ENCODE measurements at regions not wholly inside any gene's neighbourhood (a gene's known extent, or its start where the extent isn't known, plus 50 kb on each side); places are given as distances from the start of the nearest gene placed in this dataset.
"Not testable (repeated sequence)": the region's sequence is repeated elsewhere in the genome, so short reads cannot be mapped to it uniquely, and the experiment has no call there.

DNA sequence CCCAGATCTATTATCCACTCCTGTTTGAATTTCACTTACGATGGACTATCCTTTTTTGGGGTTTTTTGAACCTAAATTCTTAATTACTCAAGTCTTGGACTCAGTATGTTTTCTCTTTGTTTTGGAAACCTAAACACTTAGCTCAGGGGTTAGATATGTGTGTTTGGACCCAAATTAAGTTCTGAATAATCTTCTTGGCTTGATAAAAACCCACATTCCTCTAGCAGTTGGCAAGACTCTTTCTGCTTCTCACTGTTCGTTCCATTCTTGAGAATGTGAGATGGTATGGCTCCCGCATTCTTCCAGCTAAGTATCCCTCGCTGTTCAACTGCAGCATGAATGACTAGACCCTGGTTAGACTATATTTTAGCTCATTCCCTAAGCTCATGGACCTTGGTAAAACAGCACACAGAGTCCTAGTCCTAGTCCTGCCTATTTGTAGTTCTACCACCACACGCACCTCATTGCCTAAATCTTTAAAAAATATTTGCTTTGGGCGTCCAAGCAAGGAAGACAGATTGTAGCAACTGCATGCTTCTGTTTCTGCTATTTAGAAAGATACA lies 860.0 kb downstream of the RPS29 start:
- Mint-ChIP-seq H3K27me3 (ENCODE audit: low read depth in 3 of 3) (peaks cover 0 to 2% (median 0%) of the 10 kb centered on the region in 3 donors), H3K4me3 (no peak overlapping the region), H3K27ac (no peak overlapping the region), H3K9me3 (peaks cover 0 to 34% (median 6%) of the 10 kb centered on the region in 6 donors), H3K36me3 (no peaks in the 10 kb centered on the region), H3K4me1 (no peaks in the 10 kb centered on the region)
- DNase-seq, result no peak

GRCh38 chr14:48725051-48725734 lies 861.0 kb downstream of the RPS29 start:
- Mint-ChIP-seq H3K9me3 (peaks cover 0 to 34% (median 5%) of the 10 kb centered on the region in 6 donors), H3K27ac (no peak overlapping the region), H3K36me3 (no peaks in the 10 kb centered on the region), H3K4me3 (no peak overlapping the region), H3K27me3 (ENCODE audit: low read depth in 3 of 3) (peaks cover 0 to 2% (median 0%) of the 10 kb centered on the region in 3 donors), H3K4me1 (no peaks in the 10 kb centered on the region)
- DNase-seq, result no peak

DNA sequence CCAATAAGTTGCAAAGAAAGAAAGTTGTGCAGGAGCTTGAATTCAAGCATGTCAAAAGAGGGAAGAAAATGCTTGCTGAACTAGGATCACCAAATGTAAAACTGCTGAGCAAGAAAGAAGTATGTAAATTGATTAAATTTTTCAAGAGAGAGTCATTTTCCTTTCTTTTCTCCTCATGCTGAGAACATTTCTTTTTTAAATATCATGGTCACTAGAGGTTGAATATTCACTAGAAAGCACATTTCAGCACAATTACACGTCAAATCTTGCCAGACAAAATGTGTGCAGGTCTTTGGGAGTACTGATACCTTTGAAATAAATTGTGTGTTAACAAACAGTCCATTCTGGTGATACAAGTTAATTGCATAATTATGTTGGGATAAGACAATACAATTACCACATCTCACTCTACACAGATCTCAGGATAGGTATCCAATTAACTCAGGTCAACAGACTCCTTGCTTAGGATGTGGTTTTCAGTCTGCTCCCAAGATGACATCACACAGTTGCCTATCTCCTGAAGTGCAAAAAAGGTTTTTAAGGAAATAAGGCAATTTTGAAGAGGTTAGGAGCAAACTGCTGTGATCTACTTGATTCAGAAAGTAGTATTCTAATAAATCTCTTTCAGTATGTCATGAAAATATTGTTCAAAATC lies 862.2 kb downstream of the RPS29 start:
- no peak for DNase-seq
- H3K4me1 Mint-ChIP-seq, result no peaks in the 10 kb centered on the region
- H3K27me3 Mint-ChIP-seq (ENCODE audit: low read depth in 3 of 3), result peaks cover 0 to 2% (median 1%) of the 10 kb centered on the region in 3 donors
- peaks cover 0 to 29% (median 5%) of the 10 kb centered on the region in 6 donors for H3K9me3 Mint-ChIP-seq
- no peaks in the 10 kb centered on the region for H3K36me3 Mint-ChIP-seq
- no peak overlapping the region for H3K4me3 Mint-ChIP-seq
- no peak overlapping the region for H3K27ac Mint-ChIP-seq

DNA sequence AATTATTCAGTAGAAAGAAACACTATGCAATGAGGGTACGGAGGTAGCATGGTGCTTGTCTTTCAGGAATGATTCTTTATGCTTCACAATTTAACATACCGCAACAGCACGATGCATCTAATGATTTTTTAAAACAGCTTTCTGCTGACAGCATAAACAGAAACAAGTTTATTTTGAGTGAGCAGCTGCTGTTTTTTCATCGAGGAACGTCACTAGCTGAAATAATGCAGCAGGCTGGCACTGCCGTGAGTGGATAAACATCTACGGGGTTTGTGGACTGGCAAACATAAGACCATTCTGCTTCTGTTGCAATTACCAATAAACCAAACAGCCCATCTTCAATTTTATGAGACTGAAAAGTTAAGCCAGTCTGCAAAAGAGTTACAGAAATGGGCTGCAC lies 871.8 kb downstream of the RPS29 start:
- Mint-ChIP-seq H3K4me3 (no peak overlapping the region), H3K4me1 (no peaks in the 10 kb centered on the region), H3K36me3 (no peaks in the 10 kb centered on the region), H3K27me3 (ENCODE audit: low read depth in 3 of 3) (no peaks in the 10 kb centered on the region), H3K9me3 (peaks cover 0 to 21% (median 6%) of the 10 kb centered on the region in 6 donors), H3K27ac (no peak overlapping the region)
- DNase-seq, result no peak

- H3K27ac Mint-ChIP-seq, result no peak overlapping the region
- H3K4me3 Mint-ChIP-seq, result no peak overlapping the region
- no peaks in the 10 kb centered on the region for H3K4me1 Mint-ChIP-seq
- H3K27me3 Mint-ChIP-seq (ENCODE audit: low read depth in 3 of 3), result no peaks in the 10 kb centered on the region
- DNase-seq, result no peak
- peaks cover 0 to 22% (median 7%) of the 10 kb centered on the region in 6 donors for H3K9me3 Mint-ChIP-seq
- H3K36me3 Mint-ChIP-seq, result no peaks in the 10 kb centered on the region
Observed at GRCh38 chr14:48710133-48710532, 876.0 kb downstream of the RPS29 start.

DNA sequence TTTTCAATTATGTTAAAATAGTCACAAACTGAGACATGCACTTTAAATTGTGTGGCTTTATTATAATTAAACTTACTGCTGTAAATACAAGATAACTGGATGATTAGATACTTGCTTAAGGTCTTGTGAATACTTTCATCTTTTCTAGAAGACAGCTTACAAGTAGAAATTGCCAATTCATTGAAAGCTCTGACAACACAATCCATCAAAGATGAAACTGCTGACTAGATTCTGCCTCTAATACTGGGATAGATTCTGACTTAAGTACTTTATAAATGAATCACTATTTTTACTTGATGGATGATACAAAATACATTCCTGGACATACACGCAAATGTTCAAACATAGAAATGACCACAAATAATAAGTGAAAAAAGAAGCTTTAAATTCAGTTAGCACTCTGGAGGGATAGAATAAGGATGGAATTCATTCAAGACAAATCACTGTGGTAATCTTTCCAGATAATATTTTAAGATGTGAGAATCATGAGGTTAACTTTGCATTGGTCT lies 876.8 kb downstream of the RPS29 start:
- H3K9me3 Mint-ChIP-seq, result peaks cover 0 to 22% (median 7%) of the 10 kb centered on the region in 6 donors
- no peaks in the 10 kb centered on the region for H3K4me1 Mint-ChIP-seq
- no peaks in the 10 kb centered on the region for H3K36me3 Mint-ChIP-seq
- H3K27me3 Mint-ChIP-seq (ENCODE audit: low read depth in 3 of 3), result no peaks in the 10 kb centered on the region
- no peak overlapping the region for H3K27ac Mint-ChIP-seq
- DNase-seq, result no peak
- H3K4me3 Mint-ChIP-seq, result no peak overlapping the region

DNA sequence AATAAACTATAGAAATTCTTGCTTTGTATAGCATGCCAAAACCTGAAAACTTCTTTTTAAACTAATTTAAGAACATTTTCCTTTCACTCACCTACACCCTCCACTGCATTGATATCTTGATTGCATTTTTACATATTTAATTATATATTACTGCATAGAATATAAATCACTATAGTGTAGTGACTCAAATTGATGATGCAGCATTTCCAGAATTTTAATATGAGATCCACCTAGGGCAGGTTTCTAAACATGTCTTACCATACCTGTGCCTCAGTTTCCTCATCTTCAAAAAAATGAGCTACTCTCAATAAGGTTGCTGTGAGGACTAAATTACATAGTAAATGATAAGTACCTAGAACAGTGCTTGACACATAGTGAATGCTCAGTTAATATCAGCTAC lies 881.5 kb downstream of the RPS29 start:
- Mint-ChIP-seq H3K4me1 (no peaks in the 10 kb centered on the region), H3K9me3 (peaks cover 5 to 27% (median 11%) of the 10 kb centered on the region in 6 donors), H3K27ac (no peak overlapping the region), H3K36me3 (no peaks in the 10 kb centered on the region), H3K4me3 (no peak overlapping the region), H3K27me3 (ENCODE audit: low read depth in 3 of 3) (no peaks in the 10 kb centered on the region)
- no peak for DNase-seq

DNA sequence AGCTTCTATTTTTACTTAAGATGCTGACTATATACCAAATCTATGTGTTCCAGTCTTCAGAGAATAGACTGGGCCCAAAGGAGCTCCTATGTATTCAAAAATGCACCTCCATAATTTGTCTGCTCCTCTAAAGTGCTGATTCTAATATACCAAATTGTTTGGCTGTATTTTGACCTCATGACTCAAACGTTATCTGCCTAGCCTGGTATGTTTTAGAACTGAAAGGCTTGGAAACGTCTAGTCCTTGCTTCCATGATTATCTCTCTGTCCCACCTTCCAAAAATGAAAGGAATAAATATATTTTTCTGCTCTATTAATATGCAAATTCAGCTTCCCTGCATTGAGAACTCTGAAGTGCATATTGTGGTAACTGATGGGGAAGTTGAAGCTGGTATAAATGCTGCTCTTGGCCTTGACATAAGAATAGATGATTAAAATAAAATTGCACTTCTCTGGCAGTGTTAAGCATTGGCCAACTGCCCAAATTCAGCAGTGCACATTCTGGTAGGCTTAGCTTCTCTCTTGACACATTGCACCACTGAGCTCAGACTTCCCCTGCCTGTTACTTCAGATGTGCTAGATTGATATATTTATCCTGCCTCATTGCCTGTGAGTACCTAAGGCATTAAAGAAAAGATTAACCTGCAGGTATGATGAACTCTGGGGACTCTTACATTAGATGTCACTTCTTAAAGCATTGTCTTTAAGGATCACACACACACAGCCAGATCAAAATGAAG lies 882.3 kb downstream of the RPS29 start:
- Mint-ChIP-seq H3K4me1 (no peaks in the 10 kb centered on the region), H3K27ac (no peak overlapping the region)

DNA sequence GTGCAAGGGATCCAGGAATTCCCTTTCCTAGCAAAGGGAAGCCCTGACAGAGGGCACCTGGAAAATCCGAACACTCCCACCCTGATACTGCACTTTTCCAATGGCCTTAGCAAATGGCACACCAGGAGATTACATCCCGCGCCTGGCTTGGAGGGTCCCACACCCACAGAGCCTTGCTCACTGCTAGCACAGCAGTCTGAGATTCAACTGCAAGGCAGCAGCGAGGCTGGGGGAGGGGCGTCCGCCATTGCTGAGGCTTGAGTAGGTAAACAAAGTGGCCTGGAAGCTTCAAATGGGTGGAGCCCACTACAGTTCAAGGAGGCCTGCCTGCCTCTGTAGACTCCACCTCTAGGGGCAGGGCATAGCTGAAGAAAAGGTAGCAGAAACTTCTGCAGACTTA lies 888.8 kb downstream of the RPS29 start:
- not testable (repeated sequence) for H3K36me3 Mint-ChIP-seq; H3K4me1 Mint-ChIP-seq; H3K27me3 Mint-ChIP-seq (ENCODE audit: low read depth in 3 of 3); H3K4me3 Mint-ChIP-seq; DNase-seq; H3K27ac Mint-ChIP-seq
- peaks cover 13 to 44% (median 23%) of the 10 kb centered on the region in 6 donors for H3K9me3 Mint-ChIP-seq

More for the DNA sequence above, 882.3 kb downstream of the RPS29 start:
- Mint-ChIP-seq H3K27me3 (ENCODE audit: low read depth in 3 of 3) (no peaks in the 10 kb centered on the region), H3K36me3 (no peaks in the 10 kb centered on the region), H3K9me3 (peaks cover 7 to 29% (median 12%) of the 10 kb centered on the region in 6 donors), H3K4me3 (no peak overlapping the region)
- no peak for DNase-seq

- Mint-ChIP-seq H3K4me1 (no peaks in the 10 kb centered on the region), H3K36me3 (peaks cover 0 to 3% (median 0%) of the 10 kb centered on the region in 3 donors), H3K27ac (no peak overlapping the region), H3K27me3 (ENCODE audit: low read depth in 3 of 3) (no peaks in the 10 kb centered on the region), H3K4me3 (no peak overlapping the region), H3K9me3 (peaks cover 5 to 35% (median 12%) of the 10 kb centered on the region in 6 donors)
- no peak for DNase-seq
Observed at GRCh38 chr14:48693793-48694192, 892.4 kb downstream of the RPS29 start.

GRCh38 chr14:48690349-48690748 lies 895.8 kb downstream of the RPS29 start:
- Mint-ChIP-seq H3K27me3 (ENCODE audit: low read depth in 3 of 3) (no peaks in the 10 kb centered on the region), H3K36me3 (no peaks in the 10 kb centered on the region)

DNA sequence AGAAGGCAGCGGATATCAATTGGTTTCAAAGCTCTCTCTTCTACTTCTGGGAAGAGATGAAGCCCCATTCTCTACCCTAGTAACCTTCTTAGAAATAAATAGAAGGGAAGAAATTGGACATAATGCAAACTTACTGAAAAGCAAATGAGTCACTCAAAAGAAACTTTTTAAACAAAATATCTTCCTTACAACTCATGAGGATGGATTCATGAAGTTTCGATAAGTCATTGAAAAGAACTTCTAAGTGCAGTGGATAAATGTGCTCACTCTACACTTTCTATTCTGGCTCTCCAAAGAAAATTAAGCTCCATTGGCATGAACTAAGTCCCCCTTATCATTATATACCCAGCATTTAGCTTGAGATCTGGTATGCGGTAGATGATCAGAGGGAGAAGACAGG lies 899.5 kb downstream of the RPS29 start:
- Mint-ChIP-seq H3K4me1 (no peaks in the 10 kb centered on the region), H3K9me3 (peaks cover 0 to 16% (median 10%) of the 10 kb centered on the region in 6 donors), H3K27me3 (ENCODE audit: low read depth in 3 of 3) (no peaks in the 10 kb centered on the region), H3K36me3 (no peaks in the 10 kb centered on the region), H3K27ac (no peak overlapping the region), H3K4me3 (no peak overlapping the region)
- no peak for DNase-seq

More at GRCh38 chr14:48690349-48690748, 895.8 kb downstream of the RPS29 start:
- Mint-ChIP-seq H3K4me1 (no peaks in the 10 kb centered on the region), H3K4me3 (no peak overlapping the region), H3K9me3 (peaks cover 0 to 24% (median 6%) of the 10 kb centered on the region in 6 donors), H3K27ac (no peak overlapping the region)
- no peak for DNase-seq

DNA sequence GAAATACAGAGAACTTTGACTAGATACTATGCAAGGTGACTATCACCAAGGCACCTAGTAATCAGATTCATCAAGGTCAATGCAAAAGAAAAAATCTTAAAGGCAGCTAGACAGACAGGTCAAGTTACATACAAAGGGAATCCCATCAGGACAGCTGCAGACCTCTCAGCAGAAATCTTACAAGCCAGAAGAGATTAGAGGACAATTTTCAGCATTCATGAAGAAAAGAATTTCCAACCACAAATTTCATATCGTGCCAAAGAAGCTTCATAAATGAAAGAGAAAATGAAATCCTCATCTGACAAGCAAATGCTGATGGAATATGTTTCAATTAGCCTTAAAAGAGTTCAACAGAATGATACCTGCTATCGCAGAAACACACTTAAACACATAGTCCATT lies 913.7 kb downstream of the RPS29 start:
- Mint-ChIP-seq H3K4me1 (no peaks in the 10 kb centered on the region), H3K9me3 (peaks cover 9 to 53% (median 25%) of the 10 kb centered on the region in 6 donors), H3K27me3 (ENCODE audit: low read depth in 3 of 3) (no peaks in the 10 kb centered on the region), H3K27ac (no peak overlapping the region), H3K36me3 (peaks cover 0 to 4% (median 0%) of the 10 kb centered on the region in 3 donors), H3K4me3 (no peak overlapping the region)
- no peak for DNase-seq

DNA sequence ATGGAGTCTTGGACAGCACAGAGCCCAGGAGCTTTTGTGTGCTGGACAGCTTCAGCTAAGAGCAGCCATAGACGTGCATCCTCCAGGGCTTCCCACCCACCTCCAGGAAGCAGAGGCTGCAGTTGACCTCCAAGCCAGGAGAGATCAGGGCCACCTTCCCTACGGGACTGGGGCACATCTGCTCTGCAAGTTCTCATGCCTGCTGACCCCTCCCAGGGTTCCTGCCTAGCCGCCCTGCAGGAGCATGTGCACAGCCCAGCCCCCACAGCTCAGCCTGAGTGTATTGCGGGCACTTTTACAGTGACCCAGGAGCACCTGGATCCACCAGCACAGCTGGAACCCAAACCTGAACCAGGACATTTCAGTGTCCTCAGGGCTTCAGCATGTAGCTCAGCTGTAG lies 915.2 kb downstream of the RPS29 start:
- no peaks in the 10 kb centered on the region for H3K27me3 Mint-ChIP-seq (ENCODE audit: low read depth in 3 of 3)
- no peaks in the 10 kb centered on the region for H3K4me1 Mint-ChIP-seq
- H3K36me3 Mint-ChIP-seq, result peaks cover 0 to 4% (median 0%) of the 10 kb centered on the region in 3 donors
- H3K4me3 Mint-ChIP-seq, result no peak overlapping the region
- H3K27ac Mint-ChIP-seq, result no peak overlapping the region
- no peak for DNase-seq
- peaks cover 8 to 47% (median 24%) of the 10 kb centered on the region in 6 donors for H3K9me3 Mint-ChIP-seq
